ENCODE measurements at regions not wholly inside any gene's neighbourhood (a gene's known extent, or its start where the extent isn't known, plus 50 kb on each side); places are given as distances from the start of the nearest gene placed in this dataset.
"Not testable (repeated sequence)": the region's sequence is repeated elsewhere in the genome, so short reads cannot be mapped to it uniquely, and the experiment has no call there.

DNA sequence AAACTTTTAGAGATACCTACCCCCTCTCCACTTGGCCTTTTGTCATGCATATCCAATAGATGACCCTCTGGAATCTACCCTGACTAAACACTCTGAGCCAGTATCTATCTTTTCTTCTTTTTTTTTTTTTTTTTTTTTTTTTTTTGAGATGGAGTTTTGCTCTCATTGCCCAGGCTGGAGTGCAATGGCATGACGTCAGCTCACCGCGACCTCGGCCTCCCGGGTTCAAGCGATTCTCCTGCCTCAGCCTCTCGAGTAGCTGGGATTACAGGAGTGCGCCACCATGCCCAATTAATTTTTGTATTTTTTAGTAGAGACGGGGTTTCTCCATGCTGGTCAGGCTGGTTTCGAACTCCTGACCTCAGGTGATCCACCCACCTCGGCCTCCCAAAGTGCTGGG, 50.8 kb upstream of the GRIN2B start:
- DNase-seq = not testable (repeated sequence)

DNA sequence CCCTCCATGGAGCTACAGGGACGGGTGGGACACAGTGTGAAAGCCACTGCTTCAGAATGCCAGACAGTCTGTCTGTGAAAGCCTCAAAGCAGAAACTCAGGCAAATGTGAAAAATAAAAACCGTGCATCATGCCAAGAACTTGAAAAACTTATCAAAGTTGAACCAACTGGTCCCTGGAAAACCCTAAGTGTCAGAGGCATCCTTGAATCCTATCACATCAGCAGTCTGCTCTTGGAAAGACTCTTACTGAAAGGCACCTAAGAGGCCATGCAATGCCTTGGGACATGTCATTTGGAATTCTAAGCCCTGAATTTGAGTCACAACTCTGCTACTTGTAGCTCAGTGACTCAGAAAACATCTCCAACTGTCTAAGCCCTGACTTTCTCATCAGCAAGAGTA, 62.4 kb upstream of the GRIN2B start:
- DNase-seq = no peak

- no peak for DNase-seq
These were observed 67.6 kb upstream of the GRIN2B start for GRCh38 chr12:14048941-14049545.

DNA sequence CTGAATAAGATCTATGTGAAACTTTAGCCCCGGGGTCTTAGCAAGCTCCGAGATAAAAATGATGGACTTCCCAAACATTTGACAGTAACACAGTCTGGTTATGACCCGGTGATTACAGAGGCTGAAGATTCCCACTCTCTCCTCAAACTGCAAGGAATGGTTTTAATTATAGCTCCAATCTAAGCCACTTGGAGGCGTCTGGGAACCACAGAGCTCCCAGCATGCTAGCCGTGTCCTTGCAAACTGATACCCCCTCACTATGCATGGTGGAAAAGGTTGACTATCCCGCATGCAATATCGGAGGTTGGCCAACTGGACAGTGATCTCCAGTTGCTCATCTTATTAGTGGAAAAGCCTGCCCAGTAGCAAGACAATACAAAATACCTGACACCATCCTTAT, 76.5 kb upstream of the GRIN2B start:
- no peak for DNase-seq

DNA sequence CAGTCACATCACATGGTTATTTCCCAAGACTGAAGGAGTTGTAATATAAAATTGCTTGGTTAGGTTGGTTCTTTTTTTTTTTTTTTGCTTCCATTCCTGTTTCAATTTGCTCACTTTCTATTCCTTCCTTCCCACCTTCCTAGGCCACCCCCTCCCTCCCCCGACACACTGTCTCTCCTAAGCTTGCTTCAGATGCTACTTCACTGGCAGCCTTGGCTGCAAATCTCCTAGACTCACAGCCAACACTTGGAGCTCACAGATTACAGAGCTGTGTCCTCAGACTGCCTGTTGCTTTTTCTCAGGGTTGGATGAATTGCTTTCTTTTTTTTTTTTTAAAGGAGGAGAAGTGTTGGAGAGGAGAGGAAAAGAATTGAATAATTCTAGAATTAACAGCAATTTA, 77.3 kb upstream of the GRIN2B start:
- DNase-seq = no peak

DNA sequence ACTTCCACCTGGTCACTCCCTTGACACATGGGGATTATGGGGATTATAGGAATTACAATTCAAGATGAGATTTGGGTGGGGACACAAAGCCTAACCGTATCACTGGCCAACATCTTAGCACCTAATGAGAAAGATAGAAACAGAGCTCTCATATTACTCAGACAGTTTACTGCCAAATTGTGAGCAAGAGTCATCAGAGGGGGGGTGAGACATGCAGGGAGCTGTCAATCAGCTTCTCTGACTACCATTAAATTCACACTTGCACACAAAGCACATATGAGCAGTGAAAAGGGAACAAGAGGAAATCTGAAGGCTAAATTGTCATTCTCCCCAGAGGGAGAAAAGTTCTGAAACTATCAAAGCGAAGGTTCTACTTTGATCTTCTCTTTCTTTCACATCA, 78.1 kb upstream of the GRIN2B start:
- no peak for DNase-seq

- DNase-seq = no peak
These were observed 84.2 kb upstream of the GRIN2B start for GRCh38 chr12:14065616-14066015.

- DNase-seq = no peak
These were observed 84.6 kb upstream of the GRIN2B start for GRCh38 chr12:14066021-14066420.

GRCh38 chr12:14068961-14069360, 87.6 kb upstream of the GRIN2B start:
- no peak for DNase-seq

GRCh38 chr12:14071833-14072232, 90.4 kb upstream of the GRIN2B start:
- DNase-seq = no peak

DNA sequence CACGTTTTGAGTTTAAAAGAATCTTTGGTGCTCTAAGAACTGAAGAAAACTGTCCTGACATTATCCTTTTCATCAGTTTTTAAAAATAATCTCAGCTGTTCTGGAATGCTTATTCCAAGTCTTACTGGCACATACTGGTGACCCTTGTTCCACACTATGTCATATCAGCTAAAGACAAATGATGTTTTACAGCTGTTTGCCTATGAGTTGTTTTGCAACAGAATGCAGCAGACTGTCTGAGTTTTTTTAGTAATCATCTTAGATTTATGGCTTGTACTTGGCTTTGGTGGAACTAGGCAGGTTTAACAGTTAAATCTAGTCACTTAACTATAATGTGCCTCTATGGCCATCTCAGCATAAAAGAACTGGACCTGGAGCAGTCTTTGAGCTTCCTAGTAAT, 91.6 kb upstream of the GRIN2B start:
- no peak for DNase-seq

- no peak for DNase-seq
These were observed 94.5 kb upstream of the GRIN2B start for GRCh38 chr12:14075797-14076393.

DNA sequence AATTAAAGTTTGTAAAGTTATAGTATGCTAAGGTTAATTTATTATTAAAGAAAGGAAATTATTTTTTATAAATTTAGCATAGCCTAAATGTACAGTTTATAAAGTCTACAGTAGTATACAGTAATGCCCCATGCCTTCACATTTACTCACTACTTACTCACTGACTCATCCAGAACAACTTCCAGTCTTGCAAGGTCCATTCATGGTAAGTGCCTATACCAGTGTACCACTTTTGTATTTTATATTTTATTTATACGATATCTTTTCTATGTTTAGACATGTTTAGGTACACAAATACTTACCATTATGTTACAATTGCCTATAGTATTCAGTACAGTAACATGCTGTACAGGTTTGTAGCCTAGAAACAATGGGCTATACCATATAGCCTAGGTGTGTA, 95.1 kb upstream of the GRIN2B start:
- DNase-seq = no peak

DNA sequence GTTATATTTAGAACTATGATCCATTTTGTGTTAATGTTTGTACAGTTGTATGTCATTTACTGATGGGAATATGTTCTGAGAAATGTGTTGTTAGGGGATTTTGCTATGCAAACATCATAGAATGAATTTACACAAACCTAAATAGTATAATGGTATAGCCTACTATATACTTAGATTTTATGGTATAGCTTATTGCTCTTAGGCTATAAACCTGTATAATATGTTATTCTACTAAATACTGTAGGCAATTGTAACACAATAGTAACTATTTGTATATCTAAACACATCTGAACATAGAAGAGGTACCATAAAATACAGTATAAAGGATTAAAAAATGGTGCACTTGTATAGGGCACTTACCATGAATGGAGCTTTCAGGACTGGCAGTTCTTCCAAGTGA, 105.4 kb upstream of the GRIN2B start:
- no peak for DNase-seq

DNA sequence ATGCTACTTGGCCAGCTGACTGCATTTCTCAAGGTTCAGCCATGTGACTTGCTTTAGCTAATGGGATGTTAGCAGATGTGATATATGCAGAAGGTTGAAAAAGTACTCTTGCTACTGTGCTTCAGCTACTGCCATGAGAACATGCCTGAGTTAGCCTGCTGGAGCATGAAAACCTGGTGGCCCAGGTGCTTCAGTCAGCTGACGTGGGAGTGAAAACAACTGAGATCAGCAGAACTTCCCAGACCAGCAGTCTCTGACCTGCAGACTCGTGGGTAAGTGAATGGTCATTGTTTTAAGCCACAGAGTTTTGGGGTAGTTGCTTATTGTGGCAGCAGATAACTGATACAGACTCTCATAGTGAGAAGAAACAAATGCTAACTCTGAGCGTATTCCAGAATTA, 118.6 kb upstream of the GRIN2B start:
- no peak for DNase-seq

DNA sequence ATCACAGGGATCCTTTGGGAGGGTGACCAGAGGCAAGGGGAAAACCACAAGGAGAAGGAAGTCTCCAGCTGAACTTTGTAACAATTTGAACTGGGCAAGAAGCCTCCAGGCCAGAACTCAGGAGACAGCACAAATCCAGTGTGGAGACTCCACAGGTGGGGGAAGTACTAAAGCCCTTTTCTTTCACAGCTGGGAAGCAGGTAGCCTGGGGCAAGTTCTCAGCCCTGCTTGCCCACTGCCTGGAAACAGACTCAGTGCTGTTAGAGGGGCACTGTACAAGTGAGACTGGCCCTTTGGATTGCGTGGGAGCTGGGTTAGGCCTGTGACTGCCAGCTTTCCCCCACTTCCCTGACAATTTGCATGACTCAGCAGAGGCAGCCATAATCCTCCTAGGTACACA, 120.2 kb upstream of the GRIN2B start:
- DNase-seq = not testable (repeated sequence)

GRCh38 chr12:14111230-14111865, 129.9 kb upstream of the GRIN2B start:
- DNase-seq = no peak

- DNase-seq = no peak
These were observed 131.6 kb upstream of the GRIN2B start for GRCh38 chr12:14113031-14113430.

GRCh38 chr12:14126692-14127091, 145.3 kb upstream of the GRIN2B start:
- no peak for DNase-seq

DNA sequence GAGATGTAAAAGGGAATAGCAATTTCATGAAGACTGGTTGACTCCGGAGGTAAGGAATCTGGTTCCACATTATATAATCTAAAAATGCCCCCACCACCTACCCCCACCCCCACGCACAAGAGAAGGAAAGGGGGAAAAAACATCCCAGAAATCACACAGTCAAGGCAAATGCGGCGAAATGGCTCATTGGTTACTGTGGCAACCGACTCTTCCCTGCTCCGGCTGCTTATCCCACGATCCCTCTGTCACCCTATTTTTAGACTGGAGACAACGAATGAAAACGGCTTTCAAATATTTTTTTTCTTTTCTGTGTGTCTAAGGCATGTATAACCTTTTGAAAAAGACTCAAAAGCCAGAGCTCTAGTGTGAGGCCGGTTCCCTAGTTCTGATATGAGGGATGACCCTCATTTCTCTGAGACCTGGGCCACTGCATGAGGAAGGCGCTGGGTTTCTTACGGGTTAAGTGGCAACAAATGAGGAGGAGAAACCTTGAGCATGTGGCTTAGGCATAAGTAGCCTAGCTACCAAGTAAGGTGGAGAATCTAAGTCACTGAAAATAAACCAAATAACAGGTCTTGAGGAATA, 148.3 kb upstream of the GRIN2B start:
- DNase-seq = no peak

- DNase-seq = no peak
These were observed 154.6 kb upstream of the GRIN2B start for GRCh38 chr12:14135996-14136395.

DNA sequence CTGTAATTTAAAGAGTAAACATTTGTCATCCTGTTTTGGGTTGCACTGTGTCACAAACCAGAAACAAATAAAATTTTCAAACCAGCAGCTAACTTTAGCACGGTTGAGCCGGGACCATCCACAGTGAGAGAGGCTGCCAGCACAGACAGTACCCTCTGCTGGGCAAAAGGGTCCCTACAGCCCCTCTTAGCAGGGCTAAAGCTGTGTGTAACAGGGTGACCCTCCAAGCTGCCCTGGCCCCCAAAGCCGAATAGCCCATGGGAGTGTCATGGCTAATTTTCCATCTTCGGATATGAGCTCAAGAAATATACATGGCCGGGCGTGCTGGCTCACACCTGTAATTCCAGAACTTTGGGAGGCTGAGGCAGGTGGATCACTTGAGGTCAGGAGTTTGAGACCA, 157.1 kb upstream of the GRIN2B start:
- DNase-seq = no peak

- DNase-seq = no peak
These were observed 167.3 kb upstream of the GRIN2B start for GRCh38 chr12:14148489-14149270.

- DNase-seq = no peak
These were observed 172.4 kb upstream of the GRIN2B start for GRCh38 chr12:14153803-14154202.
